ENCODE measurements at regions not wholly inside any gene's neighbourhood (a gene's known extent, or its start where the extent isn't known, plus 50 kb on each side); places are given as distances from the start of the nearest gene placed in this dataset.
A peak's percentile ranks its signal among the peaks of the same experiment; 100 is the strongest.

- Mint-ChIP-seq H3K4me1 (peaks cover 12% of the 10 kb centered on the region), H3K4me3 (no peak overlapping the region), H3K36me3 (ENCODE audit: low read depth) (no peaks in the 10 kb centered on the region), H3K27me3 (ENCODE audit: low read depth) (no peaks in the 10 kb centered on the region), H3K9me3 (no peaks in the 10 kb centered on the region), H3K27ac (ENCODE audit: unreplicated experiment) (peak overlapping the region; percentile 66)
- no peak for TF ChIP-seq CTCF (conservative IDR thresholded peaks at IDR 0.05)
- DNase-seq (ENCODE audit: low read depth, low spot score) = no peak
Observed at GRCh38 chr12:131441638-131442336, 269.1 kb upstream of the SFSWAP start.

GRCh38 chr12:131442337-131442918 is 268.5 kb upstream of the SFSWAP start:
- DNase-seq (ENCODE audit: low read depth, low spot score) = no peak
- no peak for TF ChIP-seq CTCF (conservative IDR thresholded peaks at IDR 0.05)
- Mint-ChIP-seq H3K27me3 (ENCODE audit: low read depth) (no peaks in the 10 kb centered on the region), H3K9me3 (no peaks in the 10 kb centered on the region), H3K4me1 (peaks cover 12% of the 10 kb centered on the region), H3K4me3 (no peak overlapping the region), H3K27ac (ENCODE audit: unreplicated experiment) (no peak overlapping the region), H3K36me3 (ENCODE audit: low read depth) (no peaks in the 10 kb centered on the region)

GRCh38 chr12:131443019-131444000 is 267.6 kb upstream of the SFSWAP start:
- no peaks in the 10 kb centered on the region for H3K27me3 Mint-ChIP-seq (ENCODE audit: low read depth)
- H3K27ac Mint-ChIP-seq (ENCODE audit: unreplicated experiment) = no peak overlapping the region
- TF ChIP-seq CTCF (conservative IDR thresholded peaks at IDR 0.05) = no peak
- no peaks in the 10 kb centered on the region for H3K36me3 Mint-ChIP-seq (ENCODE audit: low read depth)
- H3K4me1 Mint-ChIP-seq = peaks cover 12% of the 10 kb centered on the region
- DNase-seq (ENCODE audit: low read depth, low spot score) = no peak
- no peak overlapping the region for H3K4me3 Mint-ChIP-seq
- no peaks in the 10 kb centered on the region for H3K9me3 Mint-ChIP-seq

- H3K36me3 Mint-ChIP-seq (ENCODE audit: low read depth) = peaks cover 4% of the 10 kb centered on the region
- no peak for TF ChIP-seq CTCF (conservative IDR thresholded peaks at IDR 0.05)
- H3K9me3 Mint-ChIP-seq = peaks cover 6% of the 10 kb centered on the region
- no peaks in the 10 kb centered on the region for H3K27me3 Mint-ChIP-seq (ENCODE audit: low read depth)
- no peak for DNase-seq (ENCODE audit: low read depth, low spot score)
- H3K4me1 Mint-ChIP-seq = peaks cover 18% of the 10 kb centered on the region
- H3K4me3 Mint-ChIP-seq = no peak overlapping the region
- no peak overlapping the region for H3K27ac Mint-ChIP-seq (ENCODE audit: unreplicated experiment)
Observed at GRCh38 chr12:131444220-131445164, 266.4 kb upstream of the SFSWAP start.

Data from neural crest cell (in vitro differentiated cells).